ENCODE measurements at regions not wholly inside any gene's neighbourhood (a gene's known extent, or its start where the extent isn't known, plus 50 kb on each side); places are given as distances from the start of the nearest gene placed in this dataset.

DNA sequence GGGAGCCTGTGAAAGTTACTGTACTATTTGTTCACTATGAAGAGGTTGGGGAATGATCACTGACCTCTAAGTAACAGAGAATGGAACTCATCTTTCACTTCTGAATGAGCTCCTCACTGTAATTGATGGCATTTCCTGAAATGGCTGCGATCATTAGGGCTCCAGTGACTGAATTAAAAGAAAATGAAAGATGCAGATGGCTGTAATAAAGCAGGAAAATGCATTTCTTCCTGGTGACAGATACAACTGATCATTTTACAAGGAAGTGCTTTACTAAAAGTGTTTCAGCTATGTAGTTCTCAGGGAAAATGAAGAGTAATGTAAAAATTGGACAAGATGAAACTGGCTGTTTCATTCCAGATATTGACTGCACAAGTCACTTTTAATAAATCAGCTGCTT is 1200.6 kb upstream of the NUDT12 start:
- Histone ChIP-seq H3K36me3 (ENCODE audit: control insufficient read depth, insufficient read depth, low read length) (no peaks in the 10 kb centered on the region), H2AK5ac (ENCODE audit: low read depth, low read length) (no peak overlapping the region), H2BK15ac (ENCODE audit: low read depth, low read length) (no peak overlapping the region), H4K91ac (ENCODE audit: insufficient read depth, low read depth, low read length) (no peak overlapping the region), H3K4me3 (ENCODE audit: insufficient read depth, low read depth, low read length) (no peak overlapping the region), H3K18ac (ENCODE audit: low read depth, low read length) (no peak overlapping the region), H4K20me1 (ENCODE audit: insufficient read depth, low read length) (no peaks in the 10 kb centered on the region), H3K9me3 (ENCODE audit: control insufficient read depth, insufficient read depth, low read length) (no peaks in the 10 kb centered on the region), H3K4ac (ENCODE audit: low read depth, low read length) (no peak overlapping the region), H4K5ac (ENCODE audit: low read depth, low read length) (no peak overlapping the region), H3K79me1 (ENCODE audit: low read depth in 1 of 2, low read length in 2 of 2) (no peaks in the 10 kb centered on the region), H2BK120ac (ENCODE audit: low read depth, low read length) (no peak overlapping the region), H3K56ac (ENCODE audit: extremely low read depth, insufficient read depth, low read length) (no peak overlapping the region), H4K8ac (ENCODE audit: low read depth in 2 of 2, low read length in 2 of 2) (no peak overlapping the region), H3K9me1 (ENCODE audit: insufficient read depth, low read length) (no peaks in the 10 kb centered on the region), H3K4me1 (ENCODE audit: control insufficient read depth, insufficient read depth, low read length) (no peaks in the 10 kb centered on the region), H2AFZ (replicated peaks; ENCODE audit: low read length, poor library complexity) (no peak overlapping the region), H3K4me2 (ENCODE audit: low read depth, low read length) (no peak overlapping the region), H3K9ac (ENCODE audit: low read depth, low read length) (no peak overlapping the region), H3K23ac (ENCODE audit: low read depth, low read length) (no peak overlapping the region), H2BK20ac (ENCODE audit: low read depth, low read length) (no peak overlapping the region), H2AK9ac (replicated peaks; ENCODE audit: low read depth, low read length, poor library complexity) (no peak overlapping the region), H3K27me3 (ENCODE audit: control insufficient read depth, insufficient read depth, low read length) (no peaks in the 10 kb centered on the region), H3K14ac (replicated peaks; ENCODE audit: low read depth, low read length) (no peak overlapping the region), H3K27ac (ENCODE audit: insufficient read depth, low read length) (no peak overlapping the region), H2BK5ac (ENCODE audit: low read depth, low read length, poor library complexity, severe bottlenecking) (no peak overlapping the region)
- no peak for ATAC-seq (ENCODE audit: low read depth)
- in situ Hi-C loops (cut with MboI; ENCODE audit: low sequenced_read_pairs) (no loop called here), intact Hi-C loops (cut with micrococcal nuclease) (no loop called here), dilution Hi-C loops (cut with HindIII; ENCODE audit: low sequenced_read_pairs, unreplicated experiment) (no loop called here)
- ChIA-PET POLR2A (ENCODE audit: unreplicated experiment) (no interaction called here), CTCF (no interaction called here)
- DNase-seq: no peak
- no TSS peak for BruUV-seq (replicated peaks)
- TF ChIP-seq FOS (IDR thresholded peaks at IDR 0.05; ENCODE audit: low read depth, low read length) (no peak), NFE2L2 (IDR thresholded peaks at IDR 0.05; ENCODE audit: low read depth, low read length) (no peak)
- WGBS, 2 experiments (ENCODE audit: extremely low coverage in 2 of 2, insufficient read length in 1 of 2): no CpG with 5 or more reads among the region's 1 CpG

Measured in IMR-90 (cell line).